ENCODE measurements at regions not wholly inside any gene's neighbourhood (a gene's known extent, or its start where the extent isn't known, plus 50 kb on each side); places are given as distances from the start of the nearest gene placed in this dataset.

DNA sequence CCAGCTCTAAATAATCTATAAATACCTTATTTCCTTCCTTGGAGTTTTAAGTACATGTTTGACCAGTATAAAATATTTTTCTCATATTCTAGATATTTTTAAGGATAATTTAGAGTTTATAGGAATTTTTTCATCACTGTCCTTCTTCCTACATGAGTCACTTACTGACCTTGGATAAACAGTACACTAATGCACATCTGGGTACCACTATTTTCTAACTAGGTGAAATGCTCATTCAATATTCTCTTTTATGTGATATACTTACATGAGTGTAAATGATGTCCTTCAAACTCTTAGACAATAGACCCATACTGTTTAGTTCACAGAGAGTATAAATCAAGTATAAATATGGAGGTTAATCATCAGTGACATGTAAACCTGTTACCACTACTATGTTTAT, 1574.2 kb upstream of the ACVR2A start:
- H3K27me3 Mint-ChIP-seq (ENCODE audit: insufficient read depth, unreplicated experiment), result no peaks in the 10 kb centered on the region
- no peaks in the 10 kb centered on the region for H3K9me3 Mint-ChIP-seq (ENCODE audit: unreplicated experiment)
- ChIA-PET POLR2A (no interaction called here), CTCF (no interaction called here)
- no peak overlapping the region for H3K4me3 Mint-ChIP-seq (ENCODE audit: unreplicated experiment)
- no peak for TF ChIP-seq CTCF (IDR thresholded peaks at IDR 0.05; ENCODE audit: unreplicated experiment)
- no peak for DNase-seq (ENCODE audit: unreplicated experiment)
- H3K27ac Mint-ChIP-seq (ENCODE audit: low read depth, unreplicated experiment), result no peak overlapping the region
- H3K4me1 Mint-ChIP-seq (ENCODE audit: insufficient read depth, unreplicated experiment), result peaks cover 9% of the 10 kb centered on the region
- BruUV-seq (replicated peaks), result no TSS peak
- no peaks in the 10 kb centered on the region for H3K36me3 Mint-ChIP-seq (ENCODE audit: insufficient read depth, unreplicated experiment)
- intact Hi-C loops (cut with micrococcal nuclease), result no loop called here

GRCh38 chr2:146267093-146267492, 1577.7 kb upstream of the ACVR2A start:
- intact Hi-C loops (cut with micrococcal nuclease), result no loop called here
- no peak overlapping the region for H3K27ac Mint-ChIP-seq (ENCODE audit: low read depth, unreplicated experiment)
- H3K27me3 Mint-ChIP-seq (ENCODE audit: insufficient read depth, unreplicated experiment), result no peaks in the 10 kb centered on the region
- POLR2A ChIA-PET, result no interaction called here
- CTCF ChIA-PET, result interaction anchor here (0.8 to 1.7 kb wide), 2 partner anchors 12 to 467 kb away, joined by 3 read pairs; no protein-coding TSS in a partner anchor
- no peak for TF ChIP-seq CTCF (IDR thresholded peaks at IDR 0.05; ENCODE audit: unreplicated experiment)
- no TSS peak for BruUV-seq (replicated peaks)
- H3K4me1 Mint-ChIP-seq (ENCODE audit: insufficient read depth, unreplicated experiment), result peaks cover 9% of the 10 kb centered on the region
- H3K36me3 Mint-ChIP-seq (ENCODE audit: insufficient read depth, unreplicated experiment), result no peaks in the 10 kb centered on the region
- H3K4me3 Mint-ChIP-seq (ENCODE audit: unreplicated experiment), result no peak overlapping the region
- no peak for DNase-seq (ENCODE audit: unreplicated experiment)
- H3K9me3 Mint-ChIP-seq (ENCODE audit: unreplicated experiment), result no peaks in the 10 kb centered on the region

GRCh38 chr2:146265656-146266055, 1579.2 kb upstream of the ACVR2A start:
- intact Hi-C loops (cut with micrococcal nuclease), result no loop called here
- ChIA-PET CTCF (no interaction called here), POLR2A (no interaction called here)
- no peak for DNase-seq (ENCODE audit: unreplicated experiment)
- Mint-ChIP-seq H3K36me3 (ENCODE audit: insufficient read depth, unreplicated experiment) (no peaks in the 10 kb centered on the region), H3K9me3 (ENCODE audit: unreplicated experiment) (no peaks in the 10 kb centered on the region), H3K27me3 (ENCODE audit: insufficient read depth, unreplicated experiment) (no peaks in the 10 kb centered on the region), H3K27ac (ENCODE audit: low read depth, unreplicated experiment) (no peak overlapping the region), H3K4me1 (ENCODE audit: insufficient read depth, unreplicated experiment) (peaks cover 1% of the 10 kb centered on the region), H3K4me3 (ENCODE audit: unreplicated experiment) (no peak overlapping the region)
- no TSS peak for BruUV-seq (replicated peaks)
- no peak for TF ChIP-seq CTCF (IDR thresholded peaks at IDR 0.05; ENCODE audit: unreplicated experiment)

DNA sequence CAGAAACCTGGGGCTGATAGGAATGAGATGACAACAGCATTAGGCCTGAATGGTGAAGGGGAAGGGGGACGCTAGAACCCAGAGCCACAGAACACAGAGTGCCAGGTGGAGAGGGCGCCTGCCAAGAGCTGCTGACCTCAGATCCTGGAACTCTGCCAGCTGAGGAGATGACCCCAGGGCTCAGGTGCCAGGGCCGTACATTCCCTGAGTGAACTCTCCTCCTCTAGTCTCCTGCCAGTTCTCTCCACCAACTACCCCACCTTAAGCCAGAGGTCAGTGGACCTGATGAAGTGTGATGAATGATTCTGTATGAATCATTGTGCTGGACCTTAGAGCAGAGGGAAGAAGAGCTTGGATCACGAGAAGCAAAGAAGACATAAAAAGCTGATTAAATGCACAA, 1582.2 kb upstream of the ACVR2A start:
- TF ChIP-seq CTCF (IDR thresholded peaks at IDR 0.05; ENCODE audit: unreplicated experiment), result no peak
- H3K4me1 Mint-ChIP-seq (ENCODE audit: insufficient read depth, unreplicated experiment), result no peaks in the 10 kb centered on the region
- no peak overlapping the region for H3K4me3 Mint-ChIP-seq (ENCODE audit: unreplicated experiment)
- no peaks in the 10 kb centered on the region for H3K36me3 Mint-ChIP-seq (ENCODE audit: insufficient read depth, unreplicated experiment)
- no peaks in the 10 kb centered on the region for H3K27me3 Mint-ChIP-seq (ENCODE audit: insufficient read depth, unreplicated experiment)
- no TSS peak for BruUV-seq (replicated peaks)
- no peaks in the 10 kb centered on the region for H3K9me3 Mint-ChIP-seq (ENCODE audit: unreplicated experiment)
- no peak for DNase-seq (ENCODE audit: unreplicated experiment)
- ChIA-PET CTCF (interaction anchor here (0.6 kb wide), 1 partner anchor 10 kb away, joined by 3 read pairs; no protein-coding TSS in a partner anchor), POLR2A (no interaction called here)
- no peak overlapping the region for H3K27ac Mint-ChIP-seq (ENCODE audit: low read depth, unreplicated experiment)
- intact Hi-C loops (cut with micrococcal nuclease), result no loop called here

Data from MCF 10A (cell line).